ENCODE measurements at regions not wholly inside any gene's neighbourhood (a gene's known extent, or its start where the extent isn't known, plus 50 kb on each side); places are given as distances from the start of the nearest gene placed in this dataset.

DNA sequence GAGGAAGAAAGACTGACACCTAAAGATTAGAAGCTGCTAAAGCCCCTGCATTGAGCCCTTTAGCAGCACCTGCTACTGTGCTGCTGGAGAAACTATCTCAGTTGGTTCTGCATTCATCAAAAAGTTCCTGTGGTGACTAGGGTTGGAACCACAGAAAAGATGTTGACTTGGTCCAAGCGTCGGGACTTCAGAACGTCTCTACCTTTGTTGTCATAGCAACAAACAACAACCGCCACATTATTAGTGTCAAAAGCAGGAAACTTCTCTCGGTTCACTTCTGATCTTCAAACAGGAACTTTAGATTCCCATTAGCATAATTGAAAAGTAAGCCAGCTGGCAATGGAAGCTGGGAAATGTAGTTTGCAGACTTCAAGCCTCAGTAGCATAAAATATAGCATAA is 368.0 kb downstream of the SEC23A start:
- TF ChIP-seq POLR2AphosphoS5 (IDR thresholded peaks at IDR 0.05) (no peak), EP300 (IDR thresholded peaks at IDR 0.05) (no peak), POLR2A (IDR thresholded peaks at IDR 0.05) (no peak)
- TF ChIP-seq, protein P1, sequence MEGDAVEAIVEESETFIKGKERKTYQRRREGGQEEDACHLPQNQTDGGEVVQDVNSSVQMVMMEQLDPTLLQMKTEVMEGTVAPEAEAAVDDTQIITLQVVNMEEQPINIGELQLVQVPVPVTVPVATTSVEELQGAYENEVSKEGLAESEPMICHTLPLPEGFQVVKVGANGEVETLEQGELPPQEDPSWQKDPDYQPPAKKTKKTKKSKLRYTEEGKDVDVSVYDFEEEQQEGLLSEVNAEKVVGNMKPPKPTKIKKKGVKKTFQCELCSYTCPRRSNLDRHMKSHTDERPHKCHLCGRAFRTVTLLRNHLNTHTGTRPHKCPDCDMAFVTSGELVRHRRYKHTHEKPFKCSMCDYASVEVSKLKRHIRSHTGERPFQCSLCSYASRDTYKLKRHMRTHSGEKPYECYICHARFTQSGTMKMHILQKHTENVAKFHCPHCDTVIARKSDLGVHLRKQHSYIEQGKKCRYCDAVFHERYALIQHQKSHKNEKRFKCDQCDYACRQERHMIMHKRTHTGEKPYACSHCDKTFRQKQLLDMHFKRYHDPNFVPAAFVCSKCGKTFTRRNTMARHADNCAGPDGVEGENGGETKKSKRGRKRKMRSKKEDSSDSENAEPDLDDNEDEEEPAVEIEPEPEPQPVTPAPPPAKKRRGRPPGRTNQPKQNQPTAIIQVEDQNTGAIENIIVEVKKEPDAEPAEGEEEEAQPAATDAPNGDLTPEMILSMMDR (IDR thresholded peaks at IDR 0.05) = no peak

Measured in stomach (tissue), 4 donors.